GM10266 (cell line): ENCODE measurements at regions not wholly inside any gene's neighbourhood (a gene's known extent, or its start where the extent isn't known, plus 50 kb on each side); places are given as distances from the start of the nearest gene placed in this dataset.

Experiments
- DNase-seq: peaks from one replicate; pipeline ENCODE4 v3.0.0; 2012; ENCODE audit errors: extremely low spot score
- TF ChIP-seq, protein P1 (sequence below): IDR thresholded peaks from 2 replicates; pipeline ENCODE4 v1.5.1; 2012; ENCODE audit warnings: mild to moderate bottlenecking, low read depth; ENCODE audit not compliant: control insufficient read depth, insufficient read depth; ENCODE audit errors: missing control alignments

DNA sequence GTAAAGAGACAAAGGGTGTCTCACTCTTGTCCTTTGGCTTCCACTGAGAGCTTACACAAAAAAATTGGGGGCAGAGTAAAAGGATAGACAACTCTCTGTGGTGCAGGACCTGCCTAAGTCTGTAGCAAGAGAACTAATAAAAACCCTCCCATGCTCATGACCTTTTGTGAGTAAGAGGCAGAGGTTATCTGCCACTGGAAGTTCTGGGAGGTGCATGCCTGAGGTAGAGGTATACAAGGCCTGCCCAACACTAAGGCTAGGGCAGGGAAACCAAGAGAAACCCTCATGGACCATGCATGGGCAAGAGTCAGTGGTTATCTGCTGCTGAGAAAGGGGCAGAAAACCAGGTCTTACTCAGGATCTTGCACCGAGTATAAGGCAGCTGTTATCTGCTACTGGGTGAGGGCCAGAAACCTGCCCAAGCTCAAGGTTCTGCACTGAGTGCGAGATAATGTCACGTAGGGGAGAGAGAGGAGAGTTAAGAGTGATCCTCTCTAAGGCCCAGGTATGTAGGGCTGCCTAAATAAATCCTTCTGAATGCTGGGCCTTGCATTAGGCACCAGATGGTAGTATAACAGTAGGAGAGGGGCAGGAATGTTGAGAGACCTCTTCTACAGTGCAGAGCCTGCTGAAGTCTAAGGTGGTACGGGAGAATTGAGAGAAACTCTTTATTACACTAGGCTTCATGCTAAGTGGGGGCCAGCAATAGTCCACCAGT is 143.4 kb downstream of the MACROH2A1 start:
- no peak for DNase-seq
- TF ChIP-seq, protein P1, sequence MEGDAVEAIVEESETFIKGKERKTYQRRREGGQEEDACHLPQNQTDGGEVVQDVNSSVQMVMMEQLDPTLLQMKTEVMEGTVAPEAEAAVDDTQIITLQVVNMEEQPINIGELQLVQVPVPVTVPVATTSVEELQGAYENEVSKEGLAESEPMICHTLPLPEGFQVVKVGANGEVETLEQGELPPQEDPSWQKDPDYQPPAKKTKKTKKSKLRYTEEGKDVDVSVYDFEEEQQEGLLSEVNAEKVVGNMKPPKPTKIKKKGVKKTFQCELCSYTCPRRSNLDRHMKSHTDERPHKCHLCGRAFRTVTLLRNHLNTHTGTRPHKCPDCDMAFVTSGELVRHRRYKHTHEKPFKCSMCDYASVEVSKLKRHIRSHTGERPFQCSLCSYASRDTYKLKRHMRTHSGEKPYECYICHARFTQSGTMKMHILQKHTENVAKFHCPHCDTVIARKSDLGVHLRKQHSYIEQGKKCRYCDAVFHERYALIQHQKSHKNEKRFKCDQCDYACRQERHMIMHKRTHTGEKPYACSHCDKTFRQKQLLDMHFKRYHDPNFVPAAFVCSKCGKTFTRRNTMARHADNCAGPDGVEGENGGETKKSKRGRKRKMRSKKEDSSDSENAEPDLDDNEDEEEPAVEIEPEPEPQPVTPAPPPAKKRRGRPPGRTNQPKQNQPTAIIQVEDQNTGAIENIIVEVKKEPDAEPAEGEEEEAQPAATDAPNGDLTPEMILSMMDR: no peak

DNA sequence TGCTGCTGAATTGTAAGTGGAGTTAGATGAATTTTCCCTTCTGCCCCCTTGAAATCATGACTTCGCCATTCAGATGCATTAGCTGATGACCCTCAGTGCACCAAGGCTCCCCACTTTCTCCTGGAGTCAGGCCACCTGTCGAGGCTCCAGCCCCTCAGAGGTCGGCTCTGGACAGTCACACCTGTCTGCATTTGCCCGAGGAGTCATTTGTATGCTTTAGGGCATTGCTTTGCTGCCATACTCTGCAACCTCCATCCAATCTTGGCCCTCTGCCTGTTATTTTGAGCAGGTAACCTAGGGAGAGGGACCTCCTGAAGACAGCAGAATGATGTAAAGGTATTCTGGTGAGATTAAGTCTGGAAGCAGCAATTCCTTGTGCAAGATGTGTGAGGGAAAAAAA is 144.8 kb downstream of the MACROH2A1 start:
- DNase-seq: no peak
- TF ChIP-seq, protein P1: no peak

DNA sequence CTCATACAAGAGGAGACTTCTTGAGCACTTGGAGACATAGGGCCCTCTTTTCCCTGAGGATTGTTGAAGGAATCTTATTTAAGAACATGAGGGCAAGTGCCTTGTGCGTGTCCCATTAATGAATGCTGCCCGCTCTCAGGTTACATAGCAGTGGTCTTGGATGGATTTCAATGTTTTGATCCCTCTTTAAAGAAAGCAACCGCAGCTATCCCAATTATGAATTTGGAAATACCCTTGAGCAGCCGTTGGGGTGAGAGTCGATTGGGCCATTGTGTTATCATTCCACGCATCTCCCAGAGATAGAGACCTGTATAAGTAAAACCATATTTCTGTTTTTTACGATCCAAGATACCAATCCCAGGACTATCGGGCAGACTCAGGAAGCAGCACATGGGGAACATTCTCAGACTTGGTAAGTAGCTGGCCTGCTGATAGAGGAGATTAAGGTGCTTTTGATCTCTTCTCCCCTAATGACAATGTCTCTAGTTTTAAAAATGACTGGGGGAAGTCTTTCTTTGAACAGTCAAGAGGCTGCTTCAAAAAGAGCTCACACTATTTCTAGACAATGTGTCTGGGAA is 145.3 kb downstream of the MACROH2A1 start:
- DNase-seq: no peak
- TF ChIP-seq, protein P1: no peak

DNA sequence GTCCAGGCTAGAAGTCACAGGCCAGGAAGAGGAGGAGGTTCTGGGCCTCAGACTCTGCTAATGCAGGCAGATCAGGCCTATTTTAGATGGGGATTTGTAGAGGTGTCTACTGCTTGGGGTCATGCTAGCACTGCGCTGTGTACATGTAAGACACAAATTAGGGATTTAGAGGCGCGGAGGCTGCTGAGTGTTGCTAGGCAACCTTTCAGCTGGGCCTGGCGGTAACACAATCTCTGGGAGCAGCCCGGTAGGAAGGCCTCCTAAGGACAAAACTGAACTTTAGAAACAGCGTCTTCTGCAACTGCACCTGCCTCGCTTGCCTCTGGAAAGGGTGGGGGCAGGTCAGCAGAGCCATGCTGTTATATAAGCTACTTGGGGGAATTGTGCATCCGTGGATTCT is 147.9 kb downstream of the MACROH2A1 start:
- no peak for DNase-seq
- TF ChIP-seq, protein P1: no peak

DNA sequence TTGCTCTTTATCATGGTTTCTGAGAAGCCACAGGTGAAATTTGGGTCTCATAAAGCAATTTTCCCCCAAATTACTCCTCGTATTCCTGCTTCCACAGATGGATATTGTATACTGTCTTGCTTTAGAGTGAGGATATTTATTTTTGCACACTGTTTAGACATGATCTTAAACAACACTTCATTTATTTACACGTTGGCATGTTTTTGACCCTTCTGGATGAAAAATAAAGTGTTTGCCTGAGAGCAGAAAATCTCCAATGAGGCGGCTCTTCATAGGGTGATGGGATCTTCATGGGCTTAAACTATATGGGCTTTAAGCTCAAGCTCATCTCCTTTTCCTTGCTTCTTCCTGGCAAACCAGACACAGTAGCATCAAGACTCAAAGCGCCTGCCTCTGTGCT is 148.4 kb downstream of the MACROH2A1 start:
- DNase-seq: no peak
- TF ChIP-seq, protein P1: no peak

DNA sequence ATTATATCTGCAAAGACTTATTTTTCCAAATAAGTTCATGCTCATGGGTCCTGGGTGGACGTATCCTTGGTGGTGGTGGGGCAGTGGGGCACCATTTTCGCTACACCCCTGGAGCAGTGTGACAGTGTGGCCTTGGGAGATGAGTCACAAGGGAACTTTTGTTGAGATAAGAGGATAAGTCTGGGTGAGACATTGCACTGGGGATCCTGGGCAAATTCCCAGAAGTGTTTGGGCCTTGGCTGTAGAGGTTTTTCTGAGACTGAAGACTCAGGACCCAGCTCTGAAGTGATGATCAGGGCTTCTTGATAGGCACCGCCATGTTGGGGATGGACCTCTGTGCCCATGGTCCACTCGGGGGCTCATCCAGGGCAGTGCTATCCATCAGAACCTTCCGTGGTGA is 149.4 kb downstream of the MACROH2A1 start:
- TF ChIP-seq, protein P1: no peak
- DNase-seq: no peak

DNA sequence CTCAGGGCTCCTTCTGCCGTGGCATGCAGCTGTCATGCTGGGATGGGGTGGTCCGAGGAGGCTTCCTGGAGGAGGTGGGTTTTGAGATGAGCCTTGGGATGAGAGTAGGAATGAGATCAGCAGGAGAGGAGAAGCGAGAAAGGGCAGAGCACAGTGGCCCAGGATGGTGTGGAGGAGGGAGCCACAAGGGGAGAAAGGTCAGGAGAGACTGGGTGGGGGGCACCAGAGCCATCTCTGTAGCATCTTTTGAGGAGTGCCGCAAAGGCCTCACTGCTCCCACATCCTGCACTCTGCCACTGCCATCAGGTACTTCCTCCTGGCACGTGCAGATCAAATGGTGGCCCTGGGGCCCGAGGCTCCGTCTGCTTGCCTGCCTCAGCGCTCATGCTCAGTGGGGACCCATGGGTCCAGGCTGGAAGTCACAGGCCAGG is 150.2 kb downstream of the MACROH2A1 start:
- TF ChIP-seq, protein P1: no peak

More for the DNA sequence above, 150.2 kb downstream of the MACROH2A1 start:
- no peak for DNase-seq
